Stimulated activated CD8-positive, alpha-beta memory T cell treated with anti-CD3 and anti-CD28 coated beads, Interleukin-12 subunit alpha, Interleukin-12 subunit beta, amount 100 ng/mL, for 1 hour (primary cell): ENCODE measurements at regions not wholly inside any gene's neighbourhood (a gene's known extent, or its start where the extent isn't known, plus 50 kb on each side); places are given as distances from the start of the nearest gene placed in this dataset.

Experiments
- DNase-seq: peaks from one replicate; pipeline ENCODE4 v3.0.0-alpha.2; 2020; ENCODE audit warnings: low read depth

- no peak for DNase-seq
These were observed 819.5 kb downstream of the BCL11A start for GRCh38 chr2:59733970-59734369.

GRCh38 chr2:59733567-59733930 lies 819.9 kb downstream of the BCL11A start:
- no peak for DNase-seq

GRCh38 chr2:59732871-59733566 lies 820.4 kb downstream of the BCL11A start:
- no peak for DNase-seq

GRCh38 chr2:59727121-59727590 lies 826.3 kb downstream of the BCL11A start:
- no peak for DNase-seq

GRCh38 chr2:59726228-59727120 lies 827.0 kb downstream of the BCL11A start:
- no peak for DNase-seq

- DNase-seq: no peak
These were observed 828.7 kb downstream of the BCL11A start for GRCh38 chr2:59724746-59725145.

- DNase-seq: no peak
These were observed 833.1 kb downstream of the BCL11A start for GRCh38 chr2:59720296-59720866.

- DNase-seq: no peak
These were observed 839.9 kb downstream of the BCL11A start for GRCh38 chr2:59713577-59713976.

- no peak for DNase-seq
These were observed 842.3 kb downstream of the BCL11A start for GRCh38 chr2:59711121-59711520.

GRCh38 chr2:59706729-59707128 lies 846.7 kb downstream of the BCL11A start:
- no peak for DNase-seq

GRCh38 chr2:59703796-59704195 lies 849.7 kb downstream of the BCL11A start:
- DNase-seq: no peak

- DNase-seq: no peak
These were observed 851.4 kb downstream of the BCL11A start for GRCh38 chr2:59702026-59702425.

- no peak for DNase-seq
These were observed 852.0 kb downstream of the BCL11A start for GRCh38 chr2:59701271-59701994.

- no peak for DNase-seq
These were observed 859.3 kb downstream of the BCL11A start for GRCh38 chr2:59694176-59694575.

GRCh38 chr2:59693231-59693959 lies 860.1 kb downstream of the BCL11A start:
- no peak for DNase-seq

- DNase-seq: no peak
These were observed 861.8 kb downstream of the BCL11A start for GRCh38 chr2:59691518-59692190.

GRCh38 chr2:59690849-59691248 lies 862.6 kb downstream of the BCL11A start:
- DNase-seq: no peak

GRCh38 chr2:59684771-59685166 lies 868.7 kb downstream of the BCL11A start:
- DNase-seq: no peak

GRCh38 chr2:59684116-59684770 lies 869.2 kb downstream of the BCL11A start:
- no peak for DNase-seq

GRCh38 chr2:59680863-59681262 lies 872.6 kb downstream of the BCL11A start:
- DNase-seq: no peak
